Breast epithelium (tissue), 4 donors: ENCODE measurements at regions not wholly inside any gene's neighbourhood (a gene's known extent, or its start where the extent isn't known, plus 50 kb on each side); places are given as distances from the start of the nearest gene placed in this dataset.

Source experiments
- DNase-seq, 2 donors: peaks; one replicate each; pipeline ENCODE4 v3.0.0-alpha.2; 2019; ENCODE audit warnings: low spot score in 2 of 2
- H3K27ac ChIP-seq, 2 donors: fragments of 200-600 bp; sonication (generic) in 1 of 2; one replicate each; pipeline ENCODE4 v1.5.1; 2016 to 2019; ENCODE audit warnings: mild to moderate bottlenecking in 1 of 2
- H3K27me3 ChIP-seq, 2 donors: fragments of 200-600 bp; sonication (generic) in 1 of 2; one replicate each; pipeline versions ENCODE4 v1.5.1 to v1.6.0; 2017 to 2019; ENCODE audit warnings: control low read depth in 1 of 2, mild to moderate bottlenecking in 1 of 2
- H3K36me3 ChIP-seq: fragments of 200-600 bp; one replicate; pipeline ENCODE4 v1.5.1; 2019
- H3K4me1 ChIP-seq, 2 donors: fragments of 200-600 bp; sonication (generic); one replicate each; pipeline ENCODE4 v1.5.1; 2016 to 2019; ENCODE audit warnings: control low read depth in 1 of 2
- H3K4me3 ChIP-seq, 3 donors: fragments of 200-600 bp; sonication (generic); 1 replicate in 2 of 3; 2 replicates in 1 of 3; pipeline ENCODE4 v1.5.1; 2016 to 2019; ENCODE audit warnings: mild to moderate bottlenecking in 3 of 3, moderate library complexity in 2 of 3
- H3K9me3 ChIP-seq, 2 donors: fragments of 200-600 bp; sonication (generic) in 1 of 2; one replicate each; pipeline ENCODE4 v1.5.1; 2016 to 2019; ENCODE audit warnings: control low read depth in 1 of 2
- CTCF ChIP-seq, 3 donors: fragments of 450-650 bp; IDR thresholded peaks; one replicate each; pipeline ENCODE4 v1.5.1; 2016 to 2017; ENCODE audit warnings: antibody characterized with exemption in 3 of 3, mild to moderate bottlenecking in 3 of 3, moderate library complexity in 3 of 3
- POLR2A ChIP-seq: fragments of 450-650 bp; IDR thresholded peaks from one replicate; pipeline ENCODE4 v1.6.1; 2016; ENCODE audit warnings: antibody characterized with exemption, mild to moderate bottlenecking, moderate library complexity
- POLR2AphosphoS5 ChIP-seq, 3 donors: sonication (generic); formaldehyde crosslinking; IDR thresholded peaks; one replicate each; pipeline ENCODE4 v1.6.1; 2017; ENCODE audit warnings: antibody characterized with exemption in 3 of 3
- intact Hi-C: fragments of 100-400 bp; cut with DNase I; formaldehyde crosslinking; loops from one replicate; pipeline ENCODE4 v1.15.1; 2023; ENCODE audit warnings: low total_unique reads

GRCh38 chr4:159735281-159736207, 632.7 kb downstream of the RAPGEF2 start:
- intact Hi-C loops: no loop called here
- DNase-seq: no peak
- TF ChIP-seq POLR2AphosphoS5 (IDR thresholded peaks at IDR 0.05) (no peak), POLR2A (no peak), CTCF (IDR thresholded peaks at IDR 0.05) (no peak)
- H3K27ac ChIP-seq: no peak overlapping the region
- no peaks in the 10 kb centered on the region for H3K9me3 ChIP-seq
- no peak overlapping the region for H3K4me3 ChIP-seq
- H3K27me3 ChIP-seq: no peaks in the 10 kb centered on the region
- no peaks in the 10 kb centered on the region for H3K4me1 ChIP-seq
- no peaks in the 10 kb centered on the region for H3K36me3 ChIP-seq

- H3K36me3 ChIP-seq: no peaks in the 10 kb centered on the region
- no peak for TF ChIP-seq CTCF (IDR thresholded peaks at IDR 0.05)
- TF ChIP-seq POLR2A: no peak
- TF ChIP-seq POLR2AphosphoS5 (IDR thresholded peaks at IDR 0.05): no peak
- no peaks in the 10 kb centered on the region for H3K4me1 ChIP-seq
- H3K27ac ChIP-seq: no peak overlapping the region
- H3K27me3 ChIP-seq: no peaks in the 10 kb centered on the region
- no peak for DNase-seq
- intact Hi-C loops: no loop called here
- H3K4me3 ChIP-seq: no peak overlapping the region
- H3K9me3 ChIP-seq: no peaks in the 10 kb centered on the region
Observed at GRCh38 chr4:159736411-159736810, 633.5 kb downstream of the RAPGEF2 start.

GRCh38 chr4:159743971-159744370, 641.1 kb downstream of the RAPGEF2 start:
- H3K27me3 ChIP-seq: no peaks in the 10 kb centered on the region
- H3K4me1 ChIP-seq: no peaks in the 10 kb centered on the region
- intact Hi-C loops: no loop called here
- no peak overlapping the region for H3K27ac ChIP-seq
- H3K9me3 ChIP-seq: no peaks in the 10 kb centered on the region
- H3K36me3 ChIP-seq: no peaks in the 10 kb centered on the region
- no peak for TF ChIP-seq CTCF (IDR thresholded peaks at IDR 0.05)
- no peak for TF ChIP-seq POLR2A
- no peak for TF ChIP-seq POLR2AphosphoS5 (IDR thresholded peaks at IDR 0.05)
- no peak for DNase-seq
- no peak overlapping the region for H3K4me3 ChIP-seq

- no peaks in the 10 kb centered on the region for H3K36me3 ChIP-seq
- no peak for TF ChIP-seq POLR2A
- no peak for TF ChIP-seq CTCF (IDR thresholded peaks at IDR 0.05)
- TF ChIP-seq POLR2AphosphoS5 (IDR thresholded peaks at IDR 0.05): no peak
- H3K27me3 ChIP-seq: no peaks in the 10 kb centered on the region
- no peaks in the 10 kb centered on the region for H3K4me1 ChIP-seq
- intact Hi-C loops: no loop called here
- H3K4me3 ChIP-seq: no peak overlapping the region
- no peak overlapping the region for H3K27ac ChIP-seq
- peaks cover 0 to 8% of the 10 kb centered on the region in 2 donors for H3K9me3 ChIP-seq
- DNase-seq: no peak
Observed at GRCh38 chr4:159747983-159748382, 645.1 kb downstream of the RAPGEF2 start.

GRCh38 chr4:159748834-159749444, 646.1 kb downstream of the RAPGEF2 start:
- no peak for DNase-seq
- no peak overlapping the region for H3K4me3 ChIP-seq
- no peak overlapping the region for H3K27ac ChIP-seq
- peaks cover 0 to 9% of the 10 kb centered on the region in 2 donors for H3K9me3 ChIP-seq
- no peaks in the 10 kb centered on the region for H3K27me3 ChIP-seq
- no peaks in the 10 kb centered on the region for H3K36me3 ChIP-seq
- intact Hi-C loops: no loop called here
- no peak for TF ChIP-seq POLR2AphosphoS5 (IDR thresholded peaks at IDR 0.05)
- TF ChIP-seq CTCF (IDR thresholded peaks at IDR 0.05): no peak
- TF ChIP-seq POLR2A: no peak
- no peaks in the 10 kb centered on the region for H3K4me1 ChIP-seq
